HepG2 (cell line): ENCODE measurements at regions not wholly inside any gene's neighbourhood (a gene's known extent, or its start where the extent isn't known, plus 50 kb on each side); places are given as distances from the start of the nearest gene placed in this dataset.

Experiments
- ATAC-seq: fragments of 200-7000 bp; cut with Tn5 transposase; 3 replicates; pipeline ENCODE4 v1.9.1; 2020; ENCODE audit warnings: mild to moderate bottlenecking, moderate library complexity
- BruUV-seq: library from RNA; stranded (reverse); fragments of 400-500 nt; replicated peaks from 2 replicates; lab custom pipeline; 2021; lab: Mats Ljungman, UMichigan
- CTCF ChIA-PET: fragments of 300-600 bp; formaldehyde crosslinking; extraction: SDS; loops from one replicate; lab custom pipeline; 2021; ENCODE audit warnings: low total read pairs, inconsistent platforms, low intra/inter-chr PET ratio; lab: Yijun Ruan, JAX
- POLR2A ChIA-PET: fragments of 350-600 bp; sonication (Branson Sonifier 250); formaldehyde crosslinking; loops from one replicate; lab custom pipeline; 2020; ENCODE audit warnings: antibody characterized with exemption, inconsistent platforms; lab: Yijun Ruan, JAX
- DNase-seq: peaks from one replicate; pipeline ENCODE4 v3.0.0-alpha.2; 2015; ENCODE audit warnings: low spot score
- FAIRE-seq: peaks from 3 replicates; lab custom pipeline; 2011; peaks lifted over from hg19 to GRCh38; lab: Jason Lieb, UNC
- H2AFZ ChIP-seq: one replicate; pipeline ENCODE4 v1.6.1; 2011; ENCODE audit warnings: low read length, inconsistent platforms
- H3K27ac ChIP-seq: fragments of 300-600 bp; 3 replicates; pipeline ENCODE4 v1.8.0; 2011; ENCODE audit warnings: mixed run types, mild to moderate bottlenecking, mixed read lengths, low read length, inconsistent platforms; ENCODE audit not compliant: insufficient read depth; ENCODE audit errors: extremely low read length
- H3K27me3 ChIP-seq, 2 experiments: fragments of 200-600 bp in 1 of 2; 2 replicates in 1 of 2; 3 replicates in 1 of 2; pipeline versions ENCODE4 v1.6.0 to v1.8.0; 2011; ENCODE audit warnings: low read length in 2 of 2, mild to moderate bottlenecking in 2 of 2, moderate library complexity in 2 of 2, inconsistent platforms in 1 of 2; ENCODE audit not compliant: insufficient read depth in 2 of 2, control insufficient read depth in 1 of 2
- H3K36me3 ChIP-seq, 2 experiments: fragments of 200-600 bp in 1 of 2; replicated peaks in 1 of 2; 2 replicates in 1 of 2; 3 replicates in 1 of 2; pipeline versions ENCODE4 v1.5.1 to v1.8.0; 2011; ENCODE audit warnings: low read length in 2 of 2, inconsistent platforms in 1 of 2; ENCODE audit not compliant: insufficient read depth in 2 of 2, control insufficient read depth in 1 of 2
- H3K4me1 ChIP-seq: 2 replicates; pipeline ENCODE4 v1.5.1; 2012; ENCODE audit warnings: low read length, inconsistent platforms; ENCODE audit not compliant: insufficient read depth
- H3K4me2 ChIP-seq: 2 replicates; pipeline ENCODE4 v1.6.0; 2011; ENCODE audit warnings: low read depth, low read length, inconsistent platforms
- H3K4me3 ChIP-seq, 3 experiments: fragments of 200-600 bp in 1 of 3; sonication (generic), shearing (Covaris generic) in 1 of 3; replicated peaks in 1 of 3; 2 replicates each; pipeline ENCODE4 v1.5.1; 2011 to 2016; ENCODE audit warnings: low read length in 3 of 3, inconsistent platforms in 2 of 3, low read depth in 2 of 3, mild to moderate bottlenecking in 2 of 3, control low read depth in 1 of 3, mixed read lengths in 1 of 3; ENCODE audit not compliant: insufficient read depth in 1 of 3
- H3K79me2 ChIP-seq: one replicate; pipeline ENCODE4 v1.6.1; 2011; ENCODE audit warnings: low read length, inconsistent platforms; ENCODE audit not compliant: insufficient read depth
- H3K9ac ChIP-seq: 2 replicates; pipeline ENCODE4 v1.6.0; 2011; ENCODE audit warnings: mild to moderate bottlenecking, low read depth, low read length, inconsistent platforms; ENCODE audit not compliant: insufficient read depth
- H3K9me3 ChIP-seq: 2 replicates; pipeline ENCODE4 v1.5.1; 2012; ENCODE audit warnings: mild to moderate bottlenecking, low read length
- H4K20me1 ChIP-seq: 2 replicates; pipeline ENCODE4 v1.6.0; 2011; ENCODE audit warnings: inconsistent platforms, mild to moderate bottlenecking, low read length, moderate library complexity; ENCODE audit not compliant: insufficient read depth
- ARID2 ChIP-seq: sonication (generic); formaldehyde crosslinking; IDR thresholded peaks from 2 replicates; pipeline ENCODE4 v1.8.1; 2022; ENCODE audit warnings: mild to moderate bottlenecking, missing genetic modification reagents, borderline replicate concordance
- CC2D1A ChIP-seq: sonication (generic); formaldehyde crosslinking; IDR thresholded peaks from 2 replicates; pipeline ENCODE4 v1.8.1; 2023; ENCODE audit warnings: mild to moderate bottlenecking, missing genetic modification reagents
- FOXK1 ChIP-seq: sonication (generic); formaldehyde crosslinking; IDR thresholded peaks from 2 replicates; pipeline ENCODE4 v1.4.0; 2020; ENCODE audit warnings: low read depth, missing genetic modification reagents, borderline replicate concordance
- GABPA ChIP-seq, 2 experiments: IDR thresholded peaks; 2 replicates each; pipeline ENCODE4 v1.6.1; 2011 to 2016; ENCODE audit warnings: low read depth in 2 of 2, low read length in 1 of 2, missing biosample characterization in 1 of 2, missing genetic modification characterization in 1 of 2
- HNRNPUL1 ChIP-seq: fragments of 200-400 bp; formaldehyde crosslinking; IDR thresholded peaks from 2 replicates; pipeline ENCODE4 v1.6.1; 2017; ENCODE audit warnings: low read depth, mild to moderate bottlenecking, low read length, moderate library complexity
- KDM1A ChIP-seq: IDR thresholded peaks from 2 replicates; pipeline ENCODE4 v1.6.1; 2016; ENCODE audit warnings: missing compliant biosample characterization
- MAFF ChIP-seq: IDR thresholded peaks from 2 replicates; pipeline ENCODE4 v1.6.1; 2011; ENCODE audit warnings: low read depth, low read length, improper control_type of control experiment
- MAFK ChIP-seq, 2 experiments: IDR thresholded peaks in 1 of 2; conservative IDR thresholded peaks in 1 of 2; 2 replicates each; pipeline ENCODE4 v1.6.1; 2011; ENCODE audit warnings: improper control_type of control experiment in 2 of 2, low read length in 2 of 2
- MTF1 ChIP-seq: sonication (generic); formaldehyde crosslinking; IDR thresholded peaks from 2 replicates; pipeline ENCODE4 v1.5.0; 2020; ENCODE audit warnings: missing genetic modification reagents
- PAX8 ChIP-seq: sonication (generic); formaldehyde crosslinking; IDR thresholded peaks from 2 replicates; pipeline ENCODE4 v1.8.0; 2022; ENCODE audit warnings: mild to moderate bottlenecking, missing genetic modification reagents, borderline replicate concordance
- SMAD3 ChIP-seq: sonication (generic); formaldehyde crosslinking; IDR thresholded peaks from 2 replicates; pipeline ENCODE4 v1.4.0; 2020; ENCODE audit warnings: missing genetic modification reagents
- ZC3H4 ChIP-seq: sonication (generic); formaldehyde crosslinking; IDR thresholded peaks from 2 replicates; pipeline ENCODE4 v1.4.0; 2020; ENCODE audit warnings: missing genetic modification reagents, borderline replicate concordance
- ZFP90 ChIP-seq: sonication (generic); formaldehyde crosslinking; IDR thresholded peaks from 2 replicates; pipeline ENCODE4 v1.8.0; 2022; ENCODE audit warnings: missing genetic modification reagents, mild to moderate bottlenecking, inconsistent platforms, borderline replicate concordance
- ZNF10 ChIP-seq: sonication (generic); formaldehyde crosslinking; IDR thresholded peaks from 2 replicates; pipeline ENCODE4 v1.4.0; 2020; ENCODE audit warnings: mild to moderate bottlenecking, low read depth, missing genetic modification reagents, borderline replicate concordance
- ZNF660 ChIP-seq: sonication (generic); formaldehyde crosslinking; IDR thresholded peaks from 2 replicates; pipeline ENCODE4 v1.5.1; 2020; ENCODE audit warnings: mild to moderate bottlenecking, low read depth, missing genetic modification reagents, borderline replicate concordance
- ZNF761 ChIP-seq: sonication (generic); formaldehyde crosslinking; conservative IDR thresholded peaks from 2 replicates; pipeline ENCODE4 v1.4.0; 2020; ENCODE audit warnings: mild to moderate bottlenecking, missing genetic modification reagents
- ZNF776 ChIP-seq: sonication (generic); formaldehyde crosslinking; IDR thresholded peaks from 2 replicates; pipeline ENCODE4 v1.4.0; 2020; ENCODE audit warnings: mild to moderate bottlenecking, missing genetic modification reagents
- WGBS: methylation state at CpG from one replicate; pipeline ENCODE4 v1.1.6; 2017; ENCODE audit warnings: low lambda C conversion rate; 5-methylcytosine and 5-hydroxymethylcytosine counted together
- in situ Hi-C: cut with HindIII; loops from 2 replicates; pipeline ENCODE4 v1.10.0; 2017; ENCODE audit warnings: low pct_unique_long_range_greater_than_20kb; ENCODE audit not compliant: extremely low pct_ligation_motif_present
- intact Hi-C: fragments of 100-400 bp; cut with micrococcal nuclease; formaldehyde crosslinking; loops from one replicate; pipeline ENCODE4 v1.10.0; 2022; ENCODE audit not compliant: unreplicated experiment

DNA sequence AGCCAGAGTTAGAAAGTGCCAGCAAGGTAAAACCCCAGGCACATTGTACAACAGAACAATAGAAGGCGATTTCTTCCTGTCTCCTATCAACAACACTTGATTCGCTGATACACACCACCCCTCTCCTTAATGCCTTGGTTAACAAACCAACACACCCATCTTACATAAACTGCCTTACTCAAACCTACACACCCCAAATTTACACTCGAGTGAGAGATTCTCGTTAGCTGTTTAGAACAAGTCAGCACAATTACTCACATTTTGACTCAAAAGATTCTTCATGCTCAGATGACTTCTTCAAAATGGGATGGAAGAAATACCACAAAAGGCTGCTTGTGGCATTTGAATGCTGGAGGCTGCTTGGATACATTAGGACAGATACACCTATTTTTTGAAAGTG is 80.0 kb upstream of the FOXQ1 start:
- H4K20me1 ChIP-seq = no peaks in the 10 kb centered on the region
- H3K4me1 ChIP-seq = peaks cover 60% of the 10 kb centered on the region
- no TSS peak for BruUV-seq
- DNase-seq = no peak
- CTCF ChIA-PET = no interaction called here
- POLR2A ChIA-PET = interaction anchor here (0.9 to 10.5 kb wide), 11 partner anchors 9 to 396 kb away, joined by 3 to 431 read pairs (median 7); partner anchors contain the start of gene FOXQ1
- no peaks in the 10 kb centered on the region for H3K36me3 ChIP-seq
- H2AFZ ChIP-seq = no peak overlapping the region
- no peaks in the 10 kb centered on the region for H3K9me3 ChIP-seq
- no peaks in the 10 kb centered on the region; a peak in 1 of 5 replicates for H3K27me3 ChIP-seq
- peaks cover 11% of the 10 kb centered on the region for H3K79me2 ChIP-seq
- no peak for ATAC-seq
- no peak overlapping the region; the same call in 1 of the 2 replicates for H3K9ac ChIP-seq
- in situ Hi-C loops (no loop called here), intact Hi-C loops (loop anchor here (1.0 kb wide), 1 partner anchor 78 kb away; no protein-coding TSS in a partner anchor)
- TF ChIP-seq ZNF10 (CRISPR knock-in tag) = no peak
- peak; percentile 41; the same call in 1 of the 2 replicates for TF ChIP-seq MAFF
- peak; percentile 15 to 32; a peak in 2 of 4 replicates for TF ChIP-seq MAFK (conservative IDR thresholded peaks at IDR 0.05 in 1 of 2, IDR thresholded peaks at IDR 0.05 in 1 of 2; ENCODE audit: low read length in 2 of 2)
- peak overlapping the region; percentile 96 for H3K27ac ChIP-seq
- WGBS = 97% methylated on average over 4 of the region's 4 CpGs
- H3K4me3 ChIP-seq = no peak overlapping the region
- H3K4me2 ChIP-seq = no peak overlapping the region
- no peak for FAIRE-seq

DNA sequence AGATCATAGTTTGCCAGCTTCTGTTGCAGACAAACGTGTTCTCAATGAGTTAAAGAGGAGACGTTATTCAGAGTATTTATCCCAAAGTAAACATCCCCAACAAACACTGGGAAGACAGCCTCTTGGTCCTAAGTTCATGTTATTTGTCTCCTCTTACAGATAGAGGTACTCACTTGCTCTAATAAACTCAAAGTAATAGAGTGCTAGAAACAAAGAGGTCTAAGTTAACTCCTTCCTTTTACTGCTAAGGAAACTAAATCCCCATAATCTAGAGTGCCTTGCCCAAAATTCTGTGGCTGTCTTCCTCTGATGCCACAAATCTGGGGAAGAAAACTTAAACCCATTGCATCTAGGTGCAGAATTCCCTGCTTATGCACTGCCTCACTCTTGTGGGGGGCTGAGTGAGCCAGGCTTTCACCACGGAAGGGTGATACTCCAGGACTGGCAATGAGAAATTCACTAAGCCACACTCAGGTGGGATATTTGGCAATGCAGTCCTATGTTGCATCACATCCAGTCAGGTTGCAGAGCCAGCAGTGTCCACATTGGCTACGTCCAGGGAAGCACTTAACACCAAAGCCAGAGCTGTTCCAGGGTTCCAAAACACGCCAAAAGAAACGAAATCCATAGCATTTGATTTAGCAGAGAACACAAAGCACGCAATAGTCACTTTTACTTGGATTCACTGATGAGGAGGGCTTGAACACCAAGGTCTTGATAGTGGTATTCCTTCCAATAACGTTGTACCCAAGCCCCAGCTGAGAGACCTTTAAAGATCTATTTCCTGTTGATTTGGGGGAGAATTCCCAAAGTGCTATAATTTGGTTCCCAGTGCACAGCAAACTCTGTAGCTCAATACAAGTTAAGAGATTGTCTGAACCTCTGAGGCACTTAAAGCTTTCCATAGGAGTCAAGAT is 81.0 kb upstream of the FOXQ1 start:
- 18% methylated on average over 8 of the region's 8 CpGs for WGBS
- peak; percentile 86 for DNase-seq
- peak; percentile 8; the same call in 1 of the 2 replicates for TF ChIP-seq KDM1A (CRISPR knock-in tag)
- no peak for TF ChIP-seq ZNF776 (CRISPR knock-in tag)
- TF ChIP-seq HNRNPUL1 = no peak
- TF ChIP-seq PAX8 (CRISPR knock-in tag) = peak; percentile 69; the same call in 1 of the 2 replicates
- TF ChIP-seq ARID2 = peak; percentile 80; the same call in 1 of the 2 replicates
- no peak for TF ChIP-seq ZNF660 (CRISPR knock-in tag)
- no peak for TF ChIP-seq CC2D1A (CRISPR knock-in tag)
- TF ChIP-seq ZFP90 (CRISPR knock-in tag) = no peak
- peak; percentile 78; the same call in 1 of the 2 replicates for TF ChIP-seq SMAD3 (CRISPR knock-in tag)
- peak; percentile 22; the same call in 1 of the 2 replicates for TF ChIP-seq FOXK1
- no peak for TF ChIP-seq GABPA (IDR thresholded peaks at IDR 0.05; ENCODE audit: low read depth, low read length)
- TF ChIP-seq GABPA (CRISPR knock-in tag; IDR thresholded peaks at IDR 0.05; ENCODE audit: low read depth) = peak; percentile 28; the same call in 1 of the 2 replicates
- TF ChIP-seq ZC3H4 (CRISPR knock-in tag) = no peak; the same call in 1 of the 2 replicates
- no peak for TF ChIP-seq MTF1 (CRISPR knock-in tag)
- peak; percentile 85 for TF ChIP-seq ZNF761

More for the DNA sequence above, 81.0 kb upstream of the FOXQ1 start:
- Histone ChIP-seq H3K9me3 (no peaks in the 10 kb centered on the region), H4K20me1 (no peaks in the 10 kb centered on the region), H3K9ac (peak overlapping the region; percentile 66), H3K4me1 (peaks cover 70% of the 10 kb centered on the region), H3K4me3 (peak overlapping the region in 2 of 3 experiments; percentile 10 to 56; a peak in 3 of 6 replicates), H3K79me2 (peaks cover 21% of the 10 kb centered on the region), H3K36me3 (peaks cover 0 to 2% of the 10 kb centered on the region in 2 experiments; a peak in 1 of 5 replicates), H3K4me2 (peak overlapping the region; percentile 94), H3K27me3 (no peaks in the 10 kb centered on the region; a peak in 1 of 5 replicates), H2AFZ (no peak overlapping the region), H3K27ac (peak overlapping the region; percentile 96)
- BruUV-seq = no TSS peak
- POLR2A ChIA-PET = interaction anchor here (0.7 to 10.5 kb wide), 20 partner anchors 10 to 395 kb away, joined by 3 to 431 read pairs (median 4); partner anchors contain the start of gene FOXQ1
- intact Hi-C loops = loop anchor here (1.0 kb wide), 1 partner anchor 79 kb away; no protein-coding TSS in a partner anchor
- in situ Hi-C loops = no loop called here
- CTCF ChIA-PET = no interaction called here
- peak; percentile 51 for ATAC-seq
- peak; percentile 90 for FAIRE-seq
